Hippocampal formation (tissue), 2 donors: ENCODE measurements at regions not wholly inside any gene's neighbourhood (a gene's known extent, or its start where the extent isn't known, plus 50 kb on each side); places are given as distances from the start of the nearest gene placed in this dataset.
"Not testable (repeated sequence)": the region's sequence is repeated elsewhere in the genome, so short reads cannot be mapped to it uniquely, and the experiment has no call there.

Experiments
- DNase-seq, 2 donors: peaks; one replicate each; lab custom pipeline; 2025; lab: John Stamatoyannopoulos, UW

DNA sequence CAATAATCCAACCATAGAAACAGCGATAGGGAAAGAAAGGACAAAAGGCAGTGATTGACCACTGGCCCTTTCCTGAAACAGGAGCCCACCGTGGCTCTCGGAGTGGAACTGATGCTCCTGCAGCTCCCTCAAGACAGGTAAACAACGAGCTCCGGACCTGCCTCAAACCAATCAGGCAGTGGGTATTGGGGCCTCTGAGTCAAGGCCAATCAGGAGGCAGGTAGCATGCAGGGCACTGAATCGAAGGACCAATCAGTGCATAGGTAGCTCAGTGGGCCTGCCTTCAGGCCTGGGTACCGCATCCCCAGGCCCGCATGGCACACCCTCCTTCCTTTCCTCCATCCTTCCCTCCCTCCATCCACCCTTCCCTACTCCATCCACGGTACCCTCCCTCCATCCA, 425.1 kb upstream of the MGMT start:
- DNase-seq = no peak

DNA sequence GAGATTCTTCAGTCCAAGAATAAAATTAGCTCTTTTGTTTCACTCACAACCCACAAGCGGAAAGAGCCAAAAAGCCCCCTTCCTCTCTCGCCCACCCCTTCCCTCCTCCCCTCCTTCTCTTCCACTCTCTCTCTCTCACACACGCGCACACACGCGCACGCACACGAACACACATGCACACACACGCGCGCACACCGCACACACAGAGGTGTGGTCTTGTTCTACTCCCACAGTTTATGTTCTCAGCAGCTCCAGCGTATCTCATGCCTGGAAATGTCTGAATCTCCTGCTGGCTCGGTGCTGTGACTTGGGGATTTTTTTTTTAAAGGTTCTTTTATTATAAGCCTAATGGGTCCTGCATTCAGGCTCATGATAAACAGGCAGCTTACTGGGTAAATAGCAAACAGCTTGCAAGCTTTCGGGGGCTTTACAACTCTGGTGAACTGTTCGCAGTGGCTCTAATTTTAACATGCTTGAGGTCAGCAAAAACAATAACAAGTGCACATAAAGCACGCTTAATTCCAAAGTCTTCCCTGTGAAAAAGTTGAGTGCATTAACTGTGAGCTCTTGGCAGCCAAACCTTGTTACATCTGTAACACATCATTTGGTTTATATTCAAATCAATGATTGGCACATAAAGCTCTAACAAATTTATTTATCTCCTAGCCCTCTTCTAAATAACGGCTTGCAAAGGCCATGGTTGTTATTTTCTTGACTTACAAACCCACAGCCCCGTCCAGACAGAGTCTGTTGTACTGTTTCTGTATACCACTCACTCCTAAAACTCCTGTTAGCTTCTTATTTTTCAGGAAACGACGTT, 424.1 kb upstream of the MGMT start:
- DNase-seq = no peak

DNA sequence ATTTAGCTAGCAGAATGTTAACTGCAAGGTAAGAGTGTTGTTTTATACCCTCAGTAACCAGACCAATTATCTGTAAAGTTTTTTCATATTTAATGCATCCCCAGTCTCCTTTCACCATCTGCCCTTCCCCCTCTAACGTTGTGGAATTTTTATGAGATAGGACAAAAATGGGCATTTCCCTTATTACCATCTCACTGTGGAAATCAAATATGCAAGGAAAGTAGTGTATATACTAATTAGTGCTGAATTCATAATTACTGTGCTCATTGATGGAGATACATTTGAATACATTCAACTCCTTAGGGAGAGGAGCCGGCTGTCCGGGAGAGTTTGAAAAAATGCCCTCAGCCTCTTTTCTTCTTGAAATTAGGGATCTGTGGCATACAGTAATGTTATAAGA, 423.4 kb upstream of the MGMT start:
- no peak for DNase-seq

DNA sequence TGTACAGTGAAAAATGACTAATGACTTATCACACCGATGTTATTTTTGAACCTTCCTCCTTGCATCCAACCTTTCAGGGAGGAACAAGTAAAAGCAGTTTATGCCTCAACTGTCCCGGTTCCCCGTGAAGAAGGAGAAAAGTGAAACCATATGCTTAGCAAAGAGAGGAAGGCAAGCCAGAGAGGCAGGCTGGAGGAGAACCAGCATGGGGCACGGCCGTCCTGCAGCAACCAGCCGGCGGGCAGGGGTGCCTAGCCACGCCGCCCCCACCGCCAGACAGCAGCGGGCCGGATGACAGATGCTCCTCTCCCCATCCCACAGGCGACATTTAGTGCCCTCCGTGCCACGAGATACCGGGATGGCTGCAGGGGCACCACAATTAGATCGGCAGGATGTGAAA, 421.4 kb upstream of the MGMT start:
- DNase-seq = no peak

DNA sequence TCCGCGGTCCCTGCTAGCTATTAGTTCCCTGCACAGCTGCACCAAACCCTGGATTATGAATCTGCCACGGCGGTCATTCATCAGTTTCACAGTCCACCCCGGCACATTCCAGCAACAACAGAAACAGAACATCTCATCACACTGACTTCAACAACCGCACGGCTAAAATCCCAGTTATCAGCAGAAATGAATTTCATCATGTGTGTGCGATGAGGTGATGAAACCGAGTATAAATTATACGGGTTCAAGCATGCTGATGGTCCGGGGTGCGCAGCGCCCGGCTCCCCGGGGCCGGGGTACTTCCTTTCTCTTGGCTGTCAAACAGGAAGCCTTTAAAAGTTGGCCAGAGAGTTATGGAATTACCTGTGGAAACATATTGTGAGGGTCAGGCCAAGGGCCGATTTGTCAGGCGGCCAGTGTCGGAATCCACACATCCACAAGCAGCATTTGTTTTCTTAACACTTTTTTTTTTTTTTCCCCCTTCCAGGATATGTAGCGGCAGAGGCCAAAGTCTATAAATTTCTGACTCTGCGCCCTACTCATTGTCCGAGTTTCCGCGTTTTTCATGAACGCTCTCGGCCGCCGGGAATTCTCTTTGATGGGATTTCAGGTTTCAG, 420.9 kb upstream of the MGMT start:
- no peak for DNase-seq

DNA sequence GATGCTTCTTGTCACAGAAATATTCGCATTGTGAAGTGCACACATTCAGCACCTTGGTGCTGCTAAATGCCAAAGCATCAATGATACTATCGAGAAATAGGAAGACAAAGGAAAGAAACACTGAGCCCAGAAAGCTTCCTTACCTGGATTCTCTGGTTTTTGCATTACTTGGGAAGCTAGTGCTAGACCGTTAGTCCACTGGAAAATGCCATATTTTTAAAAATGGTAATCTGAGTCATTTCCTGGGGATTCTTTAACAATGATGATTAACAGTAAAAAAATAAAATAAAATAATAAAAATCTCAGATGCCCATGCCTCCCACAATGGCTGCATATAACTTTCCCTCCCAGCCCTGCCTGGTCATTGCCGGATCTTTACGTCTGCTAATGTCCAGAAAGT, 420.1 kb upstream of the MGMT start:
- DNase-seq = no peak

DNA sequence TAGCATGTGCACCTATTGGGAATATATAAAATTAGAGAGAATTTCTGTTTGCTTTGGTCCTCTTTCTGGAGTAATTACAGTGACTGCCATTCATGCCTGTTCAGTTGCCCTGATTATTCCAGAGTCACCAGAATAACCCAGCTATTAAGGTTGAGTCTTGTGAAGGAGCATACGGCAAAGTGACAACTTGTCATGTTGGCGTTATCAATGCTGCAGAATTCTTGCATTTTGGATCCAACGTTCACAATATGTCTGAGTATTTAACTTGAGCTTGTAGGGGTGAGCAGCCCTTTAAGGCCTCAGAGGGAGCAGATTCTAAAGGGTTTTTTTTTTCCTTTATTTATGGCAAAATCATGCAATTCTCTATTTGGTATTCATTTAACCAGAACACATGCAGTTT, 419.4 kb upstream of the MGMT start:
- DNase-seq = no peak

DNA sequence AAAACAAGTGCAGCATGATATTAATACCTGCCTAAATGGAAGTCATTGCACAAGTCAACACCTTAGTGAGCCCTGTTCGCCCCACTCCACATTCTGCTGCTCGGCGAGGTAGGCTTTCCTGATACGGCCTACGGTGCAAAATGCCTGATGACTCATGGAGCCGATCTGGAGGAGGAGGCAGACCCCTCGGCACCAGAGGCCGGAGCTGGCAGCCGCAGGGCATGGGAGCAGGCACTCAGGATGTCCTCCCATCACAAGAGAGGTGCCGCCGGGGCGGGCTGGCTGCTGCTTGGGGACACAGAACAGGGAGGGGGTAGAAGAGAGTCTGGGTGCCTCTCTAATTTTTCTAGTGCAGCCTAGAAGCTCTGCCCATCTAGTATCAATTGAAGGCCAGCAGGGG, 418.5 kb upstream of the MGMT start:
- no peak for DNase-seq

DNA sequence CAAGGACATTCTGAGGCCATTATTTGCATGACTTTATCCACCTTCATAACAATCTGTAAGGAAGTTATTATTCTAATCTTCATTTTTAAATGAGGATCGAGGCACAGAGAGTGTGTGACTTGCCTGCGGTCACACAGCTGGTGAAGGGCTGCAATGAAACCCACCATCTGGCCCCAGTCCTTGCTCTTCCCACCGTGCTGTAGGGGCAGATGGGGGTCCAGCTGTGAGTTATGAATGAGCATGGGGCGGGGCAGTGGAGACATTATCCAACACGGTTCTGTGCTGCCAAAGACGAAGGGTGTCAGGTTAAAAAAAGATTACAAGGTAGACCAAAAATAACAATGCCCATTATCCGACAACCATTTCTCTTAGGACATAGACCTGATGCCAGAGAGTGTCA, 417.5 kb upstream of the MGMT start:
- DNase-seq = no peak

DNA sequence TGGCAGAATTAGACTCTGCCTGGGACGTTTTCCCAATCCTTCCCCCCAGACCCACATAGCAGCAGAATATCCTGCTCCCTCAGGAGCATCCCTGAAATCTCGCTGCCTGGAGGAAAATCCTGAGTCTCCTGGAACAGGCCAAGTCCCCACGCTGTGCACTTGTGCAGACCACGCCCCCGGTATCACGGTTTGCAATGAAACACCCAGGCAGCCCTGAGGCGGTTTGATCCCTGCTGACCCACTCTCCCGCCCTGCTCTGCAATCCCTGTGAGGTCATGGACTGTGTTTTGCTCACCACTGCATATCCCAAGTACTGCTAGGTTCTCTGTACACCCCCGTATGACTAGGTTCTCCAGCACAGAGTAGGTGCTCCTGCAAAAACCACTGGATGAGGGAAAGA, 411.8 kb upstream of the MGMT start:
- DNase-seq = no peak

DNA sequence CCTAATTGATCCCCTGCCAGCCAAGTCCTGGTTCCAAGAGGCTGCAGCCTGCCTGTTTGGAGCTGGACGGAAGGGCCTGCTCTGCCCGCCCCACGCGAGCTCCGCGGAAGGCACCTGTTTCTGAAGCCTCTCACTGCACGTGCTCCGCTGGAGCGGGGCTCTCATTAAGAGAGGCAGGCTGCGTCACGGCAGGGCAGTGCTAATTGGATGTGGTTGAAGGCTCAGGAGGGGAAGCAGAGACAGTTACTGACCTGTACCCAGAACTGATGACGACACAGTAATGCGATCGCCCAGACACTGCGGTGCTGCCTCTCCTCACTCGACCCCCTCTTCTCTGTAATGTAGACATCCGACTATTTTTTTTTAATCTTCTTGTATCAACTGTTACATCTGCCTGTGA, 411.1 kb upstream of the MGMT start:
- DNase-seq = no peak

DNA sequence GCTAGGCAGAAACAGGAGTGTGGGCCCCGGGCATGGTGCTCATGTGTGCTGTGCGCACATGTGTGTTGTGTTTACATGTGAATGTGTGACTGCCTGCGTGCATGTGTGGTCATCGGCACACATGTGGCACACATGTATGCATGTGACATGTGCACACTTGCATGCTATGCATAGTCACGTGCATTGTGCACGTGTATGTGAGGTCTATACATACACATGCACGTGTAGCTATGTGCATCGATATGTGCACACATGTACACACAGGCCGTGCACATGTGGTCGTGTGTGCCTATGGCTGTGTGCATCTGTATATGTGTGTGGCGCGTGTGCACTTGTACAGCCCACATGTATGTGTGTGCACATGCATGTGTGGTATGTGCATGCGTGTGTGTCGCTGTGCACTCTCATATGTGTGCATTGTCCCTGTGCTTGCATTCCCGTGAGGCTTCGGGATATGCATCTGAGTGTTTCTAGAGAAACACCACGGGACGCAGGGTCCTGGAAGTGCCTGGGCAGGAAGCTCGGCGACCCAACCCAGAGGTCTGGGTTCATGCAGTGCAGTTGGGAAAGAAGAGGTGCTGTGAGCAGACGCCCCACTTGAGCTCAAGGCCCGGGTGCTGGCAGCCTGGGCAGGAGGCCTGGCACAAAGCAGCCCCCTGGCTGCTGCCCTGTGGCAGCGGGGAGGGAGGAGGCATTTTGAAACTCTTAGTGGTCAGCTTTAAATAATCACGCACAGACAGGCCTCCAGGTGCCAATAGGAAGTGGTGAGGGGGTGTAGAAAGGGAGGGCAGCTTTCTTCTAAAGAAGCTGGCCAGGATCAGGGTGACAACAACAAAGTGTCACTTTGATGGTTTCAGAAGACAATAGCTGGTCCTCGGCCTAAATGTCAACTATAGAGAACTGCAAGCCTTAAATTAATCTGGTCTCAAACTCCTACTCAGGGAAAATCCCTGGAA, 410.0 kb upstream of the MGMT start:
- DNase-seq = no peak

DNA sequence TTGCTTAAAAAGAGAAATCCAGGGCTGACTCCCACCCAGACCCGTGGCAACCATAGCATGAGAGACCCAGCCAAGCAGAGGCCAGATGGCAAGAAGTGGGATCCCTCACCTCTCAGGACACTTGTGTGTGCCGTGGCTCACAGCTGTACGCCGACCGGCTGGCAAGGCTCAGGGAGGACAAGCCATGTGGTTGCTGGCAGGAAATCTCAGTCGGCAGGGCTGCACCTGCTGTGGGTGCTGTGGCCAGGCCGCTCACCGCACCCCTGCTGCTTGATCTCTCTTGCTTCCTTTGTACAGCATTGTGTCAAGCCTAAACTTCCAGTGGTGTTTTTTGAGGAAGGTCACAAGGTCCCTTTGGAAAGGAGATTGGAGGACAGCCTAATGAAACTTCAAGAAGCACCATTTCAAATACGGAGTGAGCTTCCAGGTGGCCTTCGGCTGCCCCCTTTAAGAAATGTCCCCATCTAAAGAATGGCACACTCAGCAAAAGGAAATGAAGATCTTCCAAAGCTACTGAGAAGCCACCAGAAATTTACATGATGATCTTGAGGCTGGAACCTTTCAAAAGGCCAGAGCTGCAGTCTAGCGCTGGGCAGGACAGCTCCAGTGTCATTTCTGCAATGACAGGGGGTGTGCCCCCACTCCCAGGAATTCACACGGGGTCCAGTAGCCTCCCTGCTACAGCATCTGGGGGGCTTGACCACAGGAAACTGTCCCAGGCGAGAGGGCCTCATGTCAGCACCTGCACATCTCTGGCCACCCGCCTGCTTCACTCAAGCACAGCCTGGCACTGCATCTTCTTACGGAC, 409.0 kb upstream of the MGMT start:
- no peak for DNase-seq

DNA sequence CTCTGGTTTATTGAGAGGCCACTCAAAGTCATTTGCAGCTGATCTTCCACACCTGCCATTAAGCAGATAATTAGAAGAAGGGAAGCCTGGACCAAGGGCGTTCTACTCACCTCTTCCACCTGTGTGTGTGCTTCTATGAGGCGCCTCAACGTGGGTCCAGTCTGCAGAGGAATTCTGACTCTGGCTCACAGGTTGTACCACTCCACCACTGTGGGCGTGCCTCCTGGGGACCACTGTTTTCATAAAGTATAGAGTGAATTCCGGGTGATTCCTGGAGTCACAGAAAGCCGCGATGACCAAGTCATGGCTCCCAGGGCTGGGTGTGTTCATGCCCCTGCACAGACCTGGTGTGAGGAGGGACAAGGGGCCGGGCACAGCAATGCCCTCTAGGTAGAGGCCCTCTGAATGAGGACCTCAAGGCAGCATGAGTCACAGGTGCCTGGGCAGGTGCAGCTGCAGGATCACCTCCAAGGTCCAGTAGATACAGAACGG, 408.3 kb upstream of the MGMT start:
- DNase-seq = no peak

DNA sequence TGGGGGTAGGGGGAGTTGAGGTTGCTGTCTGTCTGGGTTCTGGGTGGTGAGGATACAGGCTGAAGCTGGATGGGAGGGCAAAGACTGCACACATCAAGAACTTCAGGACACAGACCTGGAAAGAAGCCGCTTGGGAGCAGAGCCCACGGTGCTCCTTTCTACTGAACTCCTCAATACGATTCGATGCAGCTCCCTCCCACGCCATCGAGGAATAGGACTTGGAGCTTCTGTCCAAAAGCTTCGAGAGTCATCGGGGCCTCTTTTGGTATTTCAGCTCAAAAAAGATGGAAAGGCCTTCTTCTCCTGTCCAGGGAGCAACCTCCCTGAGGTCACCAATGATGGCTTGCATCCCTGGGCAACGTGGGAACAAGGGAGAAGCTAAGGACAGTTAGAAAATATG, 407.1 kb upstream of the MGMT start:
- DNase-seq = no peak

DNA sequence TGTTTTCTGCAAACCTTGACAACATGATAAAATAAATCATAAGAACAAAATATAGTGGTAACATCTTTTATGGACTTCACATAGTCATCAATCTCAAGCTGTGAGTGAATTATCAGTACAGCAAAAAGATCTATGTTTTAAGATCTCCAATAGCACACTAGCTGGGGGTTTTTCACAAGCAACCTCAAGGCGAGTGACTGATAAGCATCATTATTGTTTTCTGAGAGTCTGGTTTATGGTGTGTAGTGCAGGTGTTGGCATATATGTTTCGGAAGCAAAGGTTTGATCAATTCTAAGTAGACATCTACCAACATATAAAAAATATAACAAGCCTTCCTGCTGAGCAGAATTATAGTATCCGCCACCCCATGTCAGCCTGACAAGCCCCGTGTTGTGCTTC, 403.8 kb upstream of the MGMT start:
- DNase-seq = no peak

DNA sequence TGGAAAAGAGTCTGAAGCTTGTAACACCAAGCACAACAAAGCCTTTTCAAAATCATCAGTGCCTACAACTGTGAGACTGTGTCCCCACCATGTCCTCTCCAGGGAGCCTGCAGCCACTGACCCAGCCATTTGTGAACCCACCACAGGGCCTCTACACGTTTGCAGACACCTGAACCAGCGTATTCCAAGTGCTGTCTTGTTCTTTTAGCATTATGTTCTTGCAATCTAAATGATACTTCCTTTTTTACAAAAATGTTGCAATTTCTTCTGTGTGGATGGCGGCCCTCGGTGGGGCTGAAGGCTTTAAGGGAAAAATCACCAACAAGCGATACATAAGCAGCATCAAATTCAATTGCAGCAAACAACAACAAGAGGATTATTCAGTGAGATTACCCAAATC, 403.2 kb upstream of the MGMT start:
- no peak for DNase-seq

DNA sequence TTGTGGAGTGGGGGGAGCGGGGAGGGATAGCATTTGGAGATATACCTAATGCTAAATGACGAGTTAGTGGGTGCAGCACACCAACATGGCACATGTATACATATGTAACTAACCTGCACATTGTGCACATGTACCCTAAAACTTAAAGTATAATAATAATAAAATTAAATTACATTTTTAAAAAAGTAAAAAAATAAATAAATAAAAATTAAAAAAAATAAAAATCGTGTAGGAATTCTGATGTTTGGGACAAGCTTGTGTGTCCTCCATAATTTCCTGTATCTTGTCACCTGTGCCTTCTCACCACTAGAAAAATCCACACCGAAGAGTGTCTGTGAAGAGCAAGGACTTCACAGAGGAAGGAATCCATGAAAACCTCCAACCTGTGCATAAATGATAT, 400.5 kb upstream of the MGMT start:
- DNase-seq = not testable (repeated sequence)

DNA sequence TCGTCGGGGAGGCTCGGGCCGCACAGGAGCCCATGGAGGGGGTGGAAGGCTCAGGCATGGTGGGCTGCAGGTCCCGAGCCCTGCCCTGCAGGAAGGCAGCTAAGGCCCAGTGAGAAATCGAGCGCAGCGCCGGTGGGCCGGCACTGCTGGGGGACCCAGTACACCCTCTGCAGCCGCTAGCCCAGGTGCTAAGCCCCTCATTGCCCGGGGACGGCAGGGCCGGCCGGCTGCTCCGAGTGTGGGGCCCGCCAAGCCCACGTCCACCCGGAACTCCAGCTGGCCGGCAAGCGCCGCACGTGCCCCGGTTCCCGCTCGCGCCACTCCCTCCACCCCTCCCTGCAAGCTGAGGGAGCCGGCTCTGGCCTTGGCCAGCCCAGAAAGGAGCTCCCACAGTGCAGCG, 395.6 kb upstream of the MGMT start:
- DNase-seq = not testable (repeated sequence)

DNA sequence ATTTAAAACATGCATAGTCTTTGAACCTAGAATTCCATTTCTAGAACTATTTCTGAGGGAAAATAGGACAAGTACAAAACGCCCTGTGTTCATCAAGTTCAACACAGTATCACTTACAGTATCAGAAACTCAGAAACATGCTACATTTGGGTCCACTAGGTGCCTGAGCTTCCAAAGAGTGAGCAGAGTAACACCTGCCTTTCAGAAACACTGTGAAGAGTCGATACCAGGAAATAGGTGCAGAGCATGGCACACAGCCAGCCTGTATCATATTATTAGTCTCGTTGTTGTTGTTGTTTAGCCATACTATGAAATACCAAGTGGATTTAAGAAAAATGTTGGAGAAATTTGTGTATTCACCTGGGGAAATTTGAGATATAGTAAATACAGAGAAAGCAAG, 392.1 kb upstream of the MGMT start:
- DNase-seq = no peak

DNA sequence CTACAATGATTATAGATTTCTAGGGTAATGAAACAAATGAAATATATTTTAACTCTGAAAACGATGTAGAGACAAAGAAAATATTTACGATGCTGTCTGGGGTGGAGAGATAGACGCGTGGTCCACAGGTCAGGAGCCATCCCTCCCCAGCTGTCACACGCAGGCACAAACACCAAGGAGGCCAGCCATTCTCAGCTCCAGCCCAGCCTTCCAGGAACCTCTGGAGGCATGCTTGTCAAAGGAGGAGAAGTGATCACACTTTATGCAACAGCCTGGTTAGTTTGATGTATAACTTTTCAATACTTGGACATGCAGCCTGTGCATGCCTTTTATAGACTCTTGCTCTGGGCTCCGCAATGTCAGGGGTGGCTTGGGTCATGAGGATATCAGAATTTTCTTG, 391.5 kb upstream of the MGMT start:
- no peak for DNase-seq

DNA sequence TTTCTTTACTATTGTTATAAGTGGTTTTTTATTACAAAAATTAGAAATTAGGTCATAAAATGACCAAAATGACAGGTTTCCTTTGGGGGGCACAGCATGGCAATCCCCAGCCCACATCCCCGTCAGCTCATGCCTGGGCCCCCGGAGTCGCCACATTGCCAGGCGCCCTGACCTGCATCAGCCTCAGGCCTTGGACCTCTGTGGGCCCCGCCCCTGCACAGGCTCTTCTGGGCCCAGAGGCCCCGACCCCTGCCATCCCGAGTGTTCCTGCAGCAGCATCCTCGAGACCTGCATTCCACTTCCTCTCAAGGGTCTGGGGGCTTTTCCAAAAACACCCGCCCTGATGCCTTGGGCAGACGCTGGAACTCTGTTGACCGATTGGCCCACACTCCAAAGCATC, 391.1 kb upstream of the MGMT start:
- DNase-seq = no peak
